RWPE1 (cell line): ENCODE measurements at regions not wholly inside any gene's neighbourhood (a gene's known extent, or its start where the extent isn't known, plus 50 kb on each side); places are given as distances from the start of the nearest gene placed in this dataset.

Source experiments
- CTCF ChIA-PET: fragments of 350-600 bp; sonication (Branson Sonifier 250); formaldehyde crosslinking; extraction: SDS; loops from one replicate; lab custom pipeline; 2021; lab: Yijun Ruan, JAX
- POLR2A ChIA-PET: fragments of 400-600 bp; formaldehyde crosslinking; extraction: SDS; loops from one replicate; lab custom pipeline; 2020; ENCODE audit warnings: antibody characterized with exemption; ENCODE audit not compliant: low non-redundant PET; lab: Yijun Ruan, JAX
- DNase-seq: peaks from one replicate; pipeline ENCODE4 v3.0.0; 2012; ENCODE audit warnings: low spot score
- H3K27ac ChIP-seq: fragments of 450-650 bp; 2 replicates; pipeline ENCODE4 v1.5.1; 2017
- TF ChIP-seq, protein P1 (sequence below): fragments of 450-650 bp; conservative IDR thresholded peaks from 2 replicates; pipeline ENCODE4 v1.5.1; 2017; ENCODE audit warnings: low read depth, mild to moderate bottlenecking

DNA sequence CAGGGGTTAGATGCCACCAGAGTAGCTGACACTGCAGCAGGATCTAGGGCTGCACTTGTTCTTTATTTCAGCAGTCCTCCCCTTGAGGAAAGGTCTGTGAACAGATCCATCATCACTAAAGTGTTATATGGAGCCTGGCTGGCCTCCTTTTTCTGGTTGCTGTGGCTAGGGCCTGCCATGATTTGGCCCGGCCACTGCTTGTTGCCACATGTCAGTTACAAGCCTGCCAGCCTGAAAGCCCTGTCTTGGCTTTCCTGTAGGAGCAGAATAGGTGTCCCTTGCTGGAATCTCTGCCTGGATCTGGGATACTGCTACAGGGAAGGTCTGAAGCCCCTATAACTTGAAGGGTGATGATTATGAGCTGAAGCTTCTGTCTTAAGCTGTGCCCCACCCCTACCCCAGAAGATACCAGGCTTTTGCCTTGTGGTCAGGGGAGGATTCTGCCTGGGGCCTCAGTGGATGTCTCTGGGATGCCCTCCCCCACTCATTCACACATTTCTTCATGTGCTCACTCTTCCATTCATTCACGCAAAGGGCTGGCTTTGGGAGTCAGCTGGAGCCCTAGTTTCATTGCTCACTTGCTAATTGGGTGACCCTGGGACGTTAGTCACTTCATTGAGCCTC lies 64.7 kb downstream of the NDUFS5 start:
- CTCF ChIA-PET = interaction anchor here (0.6 to 1.9 kb wide), 3 partner anchors 10 to 581 kb away, joined by 3 to 7 read pairs (median 5); no protein-coding TSS in a partner anchor

DNA sequence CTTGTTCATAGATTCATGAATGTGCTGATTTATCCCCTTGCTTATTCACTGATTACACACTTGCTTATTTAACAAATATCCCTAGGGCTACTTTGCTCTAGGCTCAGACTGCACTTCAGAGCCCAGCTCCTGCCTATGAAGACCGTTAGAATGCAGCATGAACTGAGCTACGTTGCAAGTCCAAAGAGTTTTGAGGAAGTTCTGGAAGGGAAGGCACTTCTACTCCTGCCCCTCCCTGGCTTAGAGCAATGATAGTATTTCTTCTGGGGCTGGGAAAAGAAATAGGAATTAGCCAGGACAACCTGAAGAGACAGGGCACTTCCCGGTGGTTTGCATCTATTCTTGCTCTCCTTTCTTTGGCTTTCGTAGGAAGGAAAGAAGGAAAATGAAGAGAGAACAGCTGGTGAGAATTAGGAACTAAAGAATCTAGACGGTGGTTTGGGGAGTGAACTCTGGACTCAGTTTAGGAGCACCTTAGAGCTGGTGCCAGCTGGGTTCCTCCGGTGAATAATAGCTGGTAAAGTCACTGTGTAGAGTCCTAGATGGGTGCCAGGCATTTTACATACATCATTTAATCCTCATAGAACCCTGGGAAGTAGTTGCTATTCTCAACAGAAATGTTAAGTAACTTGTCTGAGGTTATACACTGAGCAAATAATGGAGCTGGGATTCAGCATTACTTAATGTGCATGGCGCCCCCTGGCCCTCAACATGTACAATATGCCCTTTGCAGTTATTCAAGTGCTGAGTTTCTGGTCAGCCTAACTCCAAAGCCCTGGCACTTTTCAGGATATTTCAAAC lies 65.9 kb downstream of the NDUFS5 start:
- no peak overlapping the region for H3K27ac ChIP-seq
- POLR2A ChIA-PET = no interaction called here
- TF ChIP-seq, protein P1, sequence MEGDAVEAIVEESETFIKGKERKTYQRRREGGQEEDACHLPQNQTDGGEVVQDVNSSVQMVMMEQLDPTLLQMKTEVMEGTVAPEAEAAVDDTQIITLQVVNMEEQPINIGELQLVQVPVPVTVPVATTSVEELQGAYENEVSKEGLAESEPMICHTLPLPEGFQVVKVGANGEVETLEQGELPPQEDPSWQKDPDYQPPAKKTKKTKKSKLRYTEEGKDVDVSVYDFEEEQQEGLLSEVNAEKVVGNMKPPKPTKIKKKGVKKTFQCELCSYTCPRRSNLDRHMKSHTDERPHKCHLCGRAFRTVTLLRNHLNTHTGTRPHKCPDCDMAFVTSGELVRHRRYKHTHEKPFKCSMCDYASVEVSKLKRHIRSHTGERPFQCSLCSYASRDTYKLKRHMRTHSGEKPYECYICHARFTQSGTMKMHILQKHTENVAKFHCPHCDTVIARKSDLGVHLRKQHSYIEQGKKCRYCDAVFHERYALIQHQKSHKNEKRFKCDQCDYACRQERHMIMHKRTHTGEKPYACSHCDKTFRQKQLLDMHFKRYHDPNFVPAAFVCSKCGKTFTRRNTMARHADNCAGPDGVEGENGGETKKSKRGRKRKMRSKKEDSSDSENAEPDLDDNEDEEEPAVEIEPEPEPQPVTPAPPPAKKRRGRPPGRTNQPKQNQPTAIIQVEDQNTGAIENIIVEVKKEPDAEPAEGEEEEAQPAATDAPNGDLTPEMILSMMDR = peak; percentile 71
- CTCF ChIA-PET = interaction anchor here (0.6 to 1.3 kb wide), 9 partner anchors 11 to 900 kb away, joined by 3 to 8 read pairs (median 5); no protein-coding TSS in a partner anchor
- DNase-seq = peak; percentile 28

More for the DNA sequence above, 64.7 kb downstream of the NDUFS5 start:
- no peak overlapping the region for H3K27ac ChIP-seq
- POLR2A ChIA-PET = no interaction called here
- TF ChIP-seq, protein P1 = no peak
- DNase-seq = no peak

DNA sequence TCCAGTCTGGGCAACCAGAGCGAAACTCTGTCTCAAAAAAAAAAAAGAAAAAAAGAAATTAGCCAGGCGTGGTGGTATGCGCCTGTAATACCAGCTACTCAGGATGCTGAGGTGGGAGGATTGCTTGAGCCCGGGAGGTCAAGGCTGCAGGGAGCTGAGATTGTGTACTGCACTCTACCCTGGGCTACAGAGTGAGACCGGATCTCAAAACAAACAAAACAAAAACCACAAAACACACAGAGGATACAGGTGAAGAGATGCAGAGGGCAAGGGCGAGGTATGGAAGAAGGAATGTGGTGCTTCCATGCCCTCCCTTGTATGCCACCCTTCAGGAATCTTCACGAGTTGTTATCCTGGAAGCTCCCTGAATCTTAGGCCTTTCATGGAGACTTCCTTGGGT lies 68.5 kb downstream of the NDUFS5 start:
- ChIA-PET POLR2A (interaction anchor here (0.6 kb wide), 1 partner anchor 132 kb away, joined by 5 read pairs; no protein-coding TSS in a partner anchor), CTCF (interaction anchor here (0.6 kb wide), 1 partner anchor 659 kb away, joined by 6 read pairs; no protein-coding TSS in a partner anchor)
- TF ChIP-seq, protein P1 = no peak
- H3K27ac ChIP-seq = no peak overlapping the region
- no peak for DNase-seq

DNA sequence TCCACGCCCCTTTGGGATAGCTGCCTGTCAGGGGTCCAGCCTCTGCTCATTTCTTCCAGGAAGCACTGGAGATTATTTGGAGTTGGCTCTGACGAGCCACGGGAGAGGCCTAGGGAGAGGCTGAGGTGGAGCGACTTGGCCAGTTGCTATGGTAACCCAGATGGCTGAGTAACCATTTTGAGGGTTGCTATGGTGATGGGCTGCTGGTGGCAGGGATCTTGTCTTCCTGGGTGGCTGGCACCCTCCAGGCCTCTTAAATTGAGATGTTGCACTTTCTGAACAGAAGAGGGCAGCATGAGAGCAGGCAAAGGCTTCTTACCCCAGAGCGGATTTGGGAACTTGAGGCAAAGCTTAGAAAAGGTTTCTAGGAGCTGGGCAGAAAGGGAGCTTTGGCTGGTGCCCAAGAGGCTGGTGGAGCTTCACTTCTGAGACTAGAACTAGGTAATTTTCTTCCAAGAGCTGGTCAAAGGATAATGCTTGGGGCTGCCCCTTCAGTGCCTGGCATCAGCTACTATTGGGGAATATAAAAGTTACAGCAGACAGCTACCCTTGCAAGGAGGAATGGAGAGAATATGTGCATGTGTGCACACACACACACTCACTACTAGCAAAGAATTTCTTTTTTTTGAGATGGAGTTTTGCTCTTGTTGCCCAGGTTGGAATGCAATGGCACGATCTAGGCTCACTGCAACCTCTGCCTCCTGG lies 72.5 kb downstream of the NDUFS5 start:
- ChIA-PET POLR2A (no interaction called here), CTCF (interaction anchor here (0.5 to 2.7 kb wide), 30 partner anchors 9 to 839 kb away, joined by 3 to 22 read pairs (median 4); no protein-coding TSS in a partner anchor)
- no peak overlapping the region for H3K27ac ChIP-seq
- peak; percentile 94 for DNase-seq
- TF ChIP-seq, protein P1 = peak; percentile 80

DNA sequence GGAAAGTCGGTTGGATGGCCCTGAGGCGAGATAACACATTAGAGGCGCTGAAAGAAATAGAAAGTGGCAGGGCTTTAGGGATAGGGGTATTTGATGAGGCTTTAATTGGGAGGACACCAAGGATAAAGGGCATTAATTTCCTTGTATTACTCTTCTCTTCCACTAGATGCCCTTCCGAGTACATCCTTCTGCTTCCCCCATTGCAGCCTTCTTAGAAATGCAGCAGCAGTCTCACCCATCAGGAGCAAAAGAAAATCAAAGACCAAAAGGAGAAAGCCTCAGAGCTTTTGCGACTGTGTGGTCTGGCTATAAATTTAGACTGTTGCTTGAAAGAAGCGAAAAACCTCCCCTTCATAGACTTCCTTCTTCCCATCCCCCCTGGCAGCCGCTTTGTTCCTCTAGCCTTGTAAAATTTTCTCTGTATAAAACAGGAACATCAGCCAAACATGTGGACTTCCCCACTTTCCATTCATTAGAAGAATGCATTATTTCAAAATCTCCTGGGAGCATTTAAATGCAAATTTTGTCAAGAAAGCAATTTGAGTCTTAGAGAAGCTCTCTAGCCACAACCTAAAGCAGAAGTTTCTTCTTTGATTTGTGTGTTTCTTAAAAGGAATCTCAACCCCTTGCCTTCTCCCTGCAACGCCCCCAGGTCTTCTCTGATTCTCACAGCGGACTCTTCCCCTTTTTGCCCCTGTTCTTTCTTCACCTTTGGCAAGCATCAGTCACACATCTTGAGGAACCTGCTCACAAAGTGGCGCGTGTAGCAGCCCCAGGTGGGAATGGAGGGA lies 76.6 kb downstream of the NDUFS5 start:
- DNase-seq = peak; percentile 68
- peak overlapping the region; percentile 84 for H3K27ac ChIP-seq
- ChIA-PET CTCF (interaction anchor here (0.6 to 3.0 kb wide), 9 partner anchors 67 to 602 kb away, joined by 3 to 17 read pairs (median 3); no protein-coding TSS in a partner anchor), POLR2A (no interaction called here)
- TF ChIP-seq, protein P1 = peak; percentile 79
